IMR-90 (cell line): ENCODE measurements at regions not wholly inside any gene's neighbourhood (a gene's known extent, or its start where the extent isn't known, plus 50 kb on each side); places are given as distances from the start of the nearest gene placed in this dataset.

Source experiments
- ATAC-seq: fragments of 200-7000 bp; cut with Tn5 transposase; 2 replicates; pipeline ENCODE4 v1.9.1; 2020; ENCODE audit warnings: low read depth, mild to moderate bottlenecking, moderate library complexity
- BruUV-seq: library from RNA; stranded (reverse); fragments of 400-500 nt; replicated peaks from 2 replicates; lab custom pipeline; 2021; lab: Mats Ljungman, UMichigan
- CTCF ChIA-PET: fragments of 300-600 bp; formaldehyde crosslinking; extraction: SDS; loops from one replicate; lab custom pipeline; 2021; ENCODE audit warnings: antibody characterized with exemption; lab: Yijun Ruan, JAX
- POLR2A ChIA-PET: fragments of 300-600 bp; sonication (Branson Sonifier 250); formaldehyde crosslinking; loops from one replicate; lab custom pipeline; 2022; ENCODE audit warnings: antibody characterized with exemption; ENCODE audit not compliant: unreplicated experiment; lab: Charles Lee
- DNase-seq: peaks from one replicate; pipeline ENCODE4 v3.0.0; 2013
- H2AFZ ChIP-seq: replicated peaks from 2 replicates; pipeline ENCODE3; 2013; ENCODE audit warnings: low read length, mild to moderate bottlenecking; ENCODE audit not compliant: poor library complexity
- H2AK5ac ChIP-seq: 2 replicates; pipeline ENCODE4 v1.6.1; 2013; ENCODE audit warnings: low read depth, low read length, inconsistent platforms
- H2AK9ac ChIP-seq: replicated peaks from 2 replicates; pipeline ENCODE3; 2013; ENCODE audit warnings: mild to moderate bottlenecking, low read depth, low read length, moderate library complexity; ENCODE audit not compliant: poor library complexity
- H2BK120ac ChIP-seq: 2 replicates; pipeline ENCODE4 v1.6.1; 2013; ENCODE audit warnings: low read depth, low read length, inconsistent platforms
- H2BK15ac ChIP-seq: 3 replicates; pipeline ENCODE4 v1.6.1; 2013; ENCODE audit warnings: low read depth, low read length, inconsistent platforms
- H2BK20ac ChIP-seq: 2 replicates; pipeline ENCODE4 v1.6.1; 2013; ENCODE audit warnings: low read depth, mild to moderate bottlenecking, inconsistent platforms, low read length, moderate library complexity
- H2BK5ac ChIP-seq: 2 replicates; pipeline ENCODE4 v1.6.1; 2013; ENCODE audit warnings: mild to moderate bottlenecking, low read depth, low read length, inconsistent platforms; ENCODE audit not compliant: poor library complexity, severe bottlenecking
- H3K14ac ChIP-seq: replicated peaks from 2 replicates; pipeline ENCODE4 v1.6.1; 2013; ENCODE audit warnings: low read depth, low read length, inconsistent platforms
- H3K18ac ChIP-seq: 2 replicates; pipeline ENCODE4 v1.6.1; 2013; ENCODE audit warnings: low read depth, low read length, control low read depth
- H3K23ac ChIP-seq: 2 replicates; pipeline ENCODE4 v1.6.1; 2013; ENCODE audit warnings: low read depth, low read length, inconsistent platforms
- H3K27ac ChIP-seq: 2 replicates; pipeline ENCODE4 v1.5.1; 2013; ENCODE audit warnings: mild to moderate bottlenecking, control low read depth, low read length; ENCODE audit not compliant: insufficient read depth
- H3K27me3 ChIP-seq: 2 replicates; pipeline ENCODE4 v1.6.1; 2013; ENCODE audit warnings: low read length; ENCODE audit not compliant: control insufficient read depth, insufficient read depth
- H3K36me3 ChIP-seq: 2 replicates; pipeline ENCODE4 v1.6.1; 2013; ENCODE audit warnings: low read length, mixed read lengths; ENCODE audit not compliant: control insufficient read depth, insufficient read depth
- H3K4ac ChIP-seq: 2 replicates; pipeline ENCODE4 v1.6.1; 2013; ENCODE audit warnings: low read depth, low read length, inconsistent platforms
- H3K4me1 ChIP-seq: 2 replicates; pipeline ENCODE4 v1.6.1; 2013; ENCODE audit warnings: low read length, mixed read lengths; ENCODE audit not compliant: control insufficient read depth, insufficient read depth
- H3K4me2 ChIP-seq: 2 replicates; pipeline ENCODE4 v1.6.1; 2013; ENCODE audit warnings: low read depth, mild to moderate bottlenecking, control low read depth, low read length, moderate library complexity
- H3K4me3 ChIP-seq: 2 replicates; pipeline ENCODE4 v1.5.1; 2013; ENCODE audit warnings: low read depth, mild to moderate bottlenecking, control low read depth, low read length, moderate library complexity; ENCODE audit not compliant: insufficient read depth
- H3K56ac ChIP-seq: 2 replicates; pipeline ENCODE4 v1.6.1; 2013; ENCODE audit warnings: low read length, inconsistent platforms; ENCODE audit not compliant: insufficient read depth; ENCODE audit errors: extremely low read depth
- H3K79me1 ChIP-seq, 2 experiments: 2 replicates each; pipeline ENCODE4 v1.6.1; 2013; ENCODE audit warnings: low read length in 2 of 2, inconsistent platforms in 1 of 2, low read depth in 1 of 2
- H3K9ac ChIP-seq: 2 replicates; pipeline ENCODE4 v1.6.1; 2013; ENCODE audit warnings: low read depth, low read length, control low read depth
- H3K9me1 ChIP-seq: 2 replicates; pipeline ENCODE4 v1.6.1; 2013; ENCODE audit warnings: low read length, inconsistent platforms; ENCODE audit not compliant: insufficient read depth
- H3K9me3 ChIP-seq: 2 replicates; pipeline ENCODE4 v1.6.1; 2013; ENCODE audit warnings: low read length; ENCODE audit not compliant: control insufficient read depth, insufficient read depth
- H4K20me1 ChIP-seq: 2 replicates; pipeline ENCODE4 v1.6.1; 2013; ENCODE audit warnings: low read length, inconsistent platforms; ENCODE audit not compliant: insufficient read depth
- H4K5ac ChIP-seq: 2 replicates; pipeline ENCODE4 v1.6.1; 2013; ENCODE audit warnings: mild to moderate bottlenecking, low read depth, low read length, control low read depth
- H4K8ac ChIP-seq, 2 experiments: 2 replicates each; pipeline ENCODE4 v1.6.1; 2013; ENCODE audit warnings: low read depth in 2 of 2, low read length in 2 of 2, control low read depth in 1 of 2, inconsistent platforms in 1 of 2
- H4K91ac ChIP-seq: 2 replicates; pipeline ENCODE4 v1.6.1; 2013; ENCODE audit warnings: low read depth, low read length, inconsistent platforms; ENCODE audit not compliant: insufficient read depth
- CEBPB ChIP-seq: IDR thresholded peaks from 2 replicates; pipeline ENCODE4 v1.6.1; 2012; ENCODE audit warnings: low read depth, low read length, improper control_type of control experiment
- FOS ChIP-seq: fragments of 150-350 bp; IDR thresholded peaks from 2 replicates; pipeline ENCODE4 v1.6.1; 2016; ENCODE audit warnings: low read depth, low read length
- SMC3 ChIP-seq: fragments of 150-350 bp; IDR thresholded peaks from 2 replicates; pipeline ENCODE4 v1.6.1; 2016; ENCODE audit warnings: low read depth, mild to moderate bottlenecking, antibody characterized with exemption, low read length, moderate library complexity
- WGBS, 2 experiments: methylation state at CpG; one replicate each; pipeline versions ENCODE4 v1.1.5 to v1.1.7; 2013; ENCODE audit warnings: missing lambda C conversion rate in 2 of 2; ENCODE audit not compliant: insufficient read length in 1 of 2; ENCODE audit errors: extremely low coverage in 2 of 2; 5-methylcytosine and 5-hydroxymethylcytosine counted together
- dilution Hi-C: fragments of 300-500 bp; cut with HindIII; formaldehyde crosslinking; loops from one replicate; pipeline ENCODE4 v1.14.3; 2018; ENCODE audit warnings: low sequenced_read_pairs; ENCODE audit not compliant: unreplicated experiment
- in situ Hi-C: fragments of 300-500 bp; cut with MboI; formaldehyde crosslinking; loops from 3 replicates; pipeline ENCODE4 v1.14.3; 2019; ENCODE audit warnings: low sequenced_read_pairs, inconsistent platforms, mixed read lengths
- intact Hi-C: fragments of 100-400 bp; cut with micrococcal nuclease; formaldehyde crosslinking; loops from 2 replicates; pipeline ENCODE4 v1.10.0; 2022

DNA sequence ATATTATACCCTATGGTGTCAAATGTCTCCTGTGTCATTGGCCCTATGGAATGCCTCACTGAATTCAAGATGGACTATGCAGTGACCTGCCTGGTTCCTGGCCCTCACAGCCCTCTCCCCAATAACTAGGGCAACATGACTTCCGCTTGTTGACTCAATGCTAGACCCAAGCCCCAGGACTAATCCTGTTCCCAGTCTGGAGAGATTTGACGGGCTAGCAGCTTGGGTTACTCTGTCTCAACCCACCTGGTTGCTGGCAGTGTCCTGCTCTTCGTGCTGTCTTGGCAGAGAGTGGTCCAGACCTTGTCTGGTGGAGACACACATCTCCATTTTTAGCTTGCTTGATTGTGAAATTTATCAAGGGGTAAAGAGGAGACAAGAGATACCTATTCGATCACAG, 135.8 kb upstream of the HES1 start:
- DNase-seq (no peak), ATAC-seq (no peak)
- Histone ChIP-seq H3K4ac (no peak overlapping the region), H3K79me1 (no peaks in the 10 kb centered on the region), H2BK20ac (no peak overlapping the region), H2BK15ac (no peak overlapping the region), H2AFZ (no peak overlapping the region), H3K27ac (no peak overlapping the region), H3K9ac (no peak overlapping the region), H3K9me1 (peaks cover 7% of the 10 kb centered on the region; the same call in 1 of the 2 replicates), H3K56ac (no peak overlapping the region), H2BK120ac (no peak overlapping the region), H3K9me3 (no peaks in the 10 kb centered on the region), H3K4me1 (peaks cover 8% of the 10 kb centered on the region; the same call in 1 of the 2 replicates), H3K36me3 (no peaks in the 10 kb centered on the region), H3K18ac (no peak overlapping the region), H4K20me1 (no peaks in the 10 kb centered on the region), H3K4me2 (no peak overlapping the region), H2AK5ac (no peak overlapping the region), H2AK9ac (no peak overlapping the region), H3K27me3 (peaks cover 32% of the 10 kb centered on the region), H4K91ac (no peak overlapping the region), H4K8ac (no peak overlapping the region), H4K5ac (no peak overlapping the region), H3K4me3 (no peak overlapping the region), H3K23ac (no peak overlapping the region), H3K14ac (no peak overlapping the region), H2BK5ac (no peak overlapping the region)
- ChIA-PET POLR2A (no interaction called here), CTCF (no interaction called here)
- no TSS peak for BruUV-seq
- in situ Hi-C loops: no loop called here
- WGBS, 2 experiments: 100% methylated on average over 1 of the region's 4 CpGs; no CpG with 5 or more reads in 1 of the 2 experiments
- TF ChIP-seq CEBPB (0 out of 2 replicates have a peak, but pooled peaks have one; percentile 2), SMC3 (no peak), FOS (no peak)
- intact Hi-C loops: loop anchor here (10.0 kb wide), 2 partner anchors 215 to 315 kb away; no protein-coding TSS in a partner anchor
- dilution Hi-C loops: no loop called here
